ENCODE measurements at regions not wholly inside any gene's neighbourhood (a gene's known extent, or its start where the extent isn't known, plus 50 kb on each side); places are given as distances from the start of the nearest gene placed in this dataset.
"Not testable (repeated sequence)": the region's sequence is repeated elsewhere in the genome, so short reads cannot be mapped to it uniquely, and the experiment has no call there.

DNA sequence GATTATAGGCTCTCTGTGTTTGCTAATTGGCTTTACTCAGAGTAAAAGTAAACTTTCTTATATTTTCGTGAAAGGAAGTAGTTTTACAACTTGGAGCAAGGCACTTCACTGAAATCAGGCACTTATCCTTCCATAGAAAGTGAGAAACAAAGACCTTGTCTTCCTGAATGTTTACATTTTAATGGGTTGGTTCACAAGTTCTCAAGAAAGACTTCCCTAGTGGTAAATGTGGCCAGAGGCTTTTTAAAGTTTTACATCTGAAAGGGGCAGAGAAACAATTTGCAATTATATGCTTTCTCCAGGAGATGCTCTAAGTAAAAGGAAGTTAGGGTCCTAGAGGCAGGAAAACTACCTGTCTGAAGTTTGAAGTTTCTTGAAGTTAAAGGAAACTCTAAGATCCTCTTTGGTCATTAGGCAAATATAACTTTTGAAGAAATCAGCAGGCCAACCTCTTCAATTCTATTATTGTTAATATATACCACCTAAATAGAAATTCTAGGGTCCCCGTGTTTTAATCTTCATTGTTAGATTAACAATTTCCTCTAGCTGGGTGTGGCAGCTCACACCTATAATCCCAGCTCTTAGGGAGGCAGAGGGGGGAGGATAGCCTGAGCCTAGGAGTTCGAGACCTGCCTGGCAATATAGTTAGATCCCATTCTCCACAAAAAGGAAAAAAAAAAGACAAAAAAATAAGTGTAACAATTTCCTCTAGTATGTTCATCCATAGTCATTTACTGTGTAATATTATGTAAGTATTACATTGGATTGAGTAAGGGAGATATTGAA lies 644.9 kb upstream of the FOXG1 start:
- DNase-seq (ENCODE audit: low read depth): no peak

DNA sequence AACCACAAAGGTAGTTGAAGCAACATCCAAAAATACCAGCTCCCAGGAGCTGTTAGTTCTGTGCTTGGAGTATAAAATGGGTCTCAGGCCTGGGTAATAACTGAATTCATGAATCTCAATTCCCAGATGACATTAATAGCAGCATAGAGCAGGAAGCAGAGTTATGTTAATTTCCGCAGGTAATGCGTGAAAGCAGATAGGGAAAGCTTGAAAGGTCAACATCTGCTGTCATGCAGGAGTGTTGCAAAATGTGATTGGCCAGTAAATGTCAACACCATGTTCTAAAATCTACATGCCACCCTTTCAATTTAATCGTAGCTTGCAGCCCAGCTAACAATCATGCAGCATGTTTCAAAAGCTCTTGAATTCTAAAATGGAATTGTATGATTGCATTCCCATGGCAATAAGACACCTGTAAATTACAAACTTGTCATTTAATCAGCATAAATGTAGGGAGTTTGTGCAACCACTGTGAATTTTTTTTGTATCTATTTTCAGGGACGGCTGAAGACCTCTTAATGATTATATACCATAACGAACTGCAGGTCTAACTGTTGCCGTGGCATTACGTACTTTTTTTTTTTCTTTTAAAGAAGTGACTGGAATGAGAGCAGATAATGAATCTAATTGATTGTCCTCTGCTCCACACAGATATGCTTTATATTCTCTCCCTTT lies 635.8 kb upstream of the FOXG1 start:
- DNase-seq (ENCODE audit: low read depth): no peak

DNA sequence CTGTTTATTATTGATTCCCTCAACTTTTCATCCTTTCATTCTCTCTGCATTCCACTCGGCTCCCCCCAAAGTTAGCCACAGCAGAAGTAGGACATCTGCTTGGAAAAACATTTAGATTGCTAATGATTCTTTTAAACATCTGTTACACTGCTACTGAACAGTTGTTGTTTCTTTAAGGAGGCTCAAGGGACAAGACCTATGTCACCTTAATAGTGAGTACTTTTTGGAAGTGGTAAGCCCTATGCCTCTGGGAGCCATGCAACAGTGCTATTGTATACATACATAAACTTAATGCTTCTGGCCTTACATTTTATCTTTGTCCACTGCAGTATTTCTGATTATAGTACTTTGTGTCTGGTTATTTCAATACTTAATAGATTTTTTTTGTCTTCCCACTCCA lies 628.2 kb upstream of the FOXG1 start:
- no peak for DNase-seq (ENCODE audit: low read depth)

DNA sequence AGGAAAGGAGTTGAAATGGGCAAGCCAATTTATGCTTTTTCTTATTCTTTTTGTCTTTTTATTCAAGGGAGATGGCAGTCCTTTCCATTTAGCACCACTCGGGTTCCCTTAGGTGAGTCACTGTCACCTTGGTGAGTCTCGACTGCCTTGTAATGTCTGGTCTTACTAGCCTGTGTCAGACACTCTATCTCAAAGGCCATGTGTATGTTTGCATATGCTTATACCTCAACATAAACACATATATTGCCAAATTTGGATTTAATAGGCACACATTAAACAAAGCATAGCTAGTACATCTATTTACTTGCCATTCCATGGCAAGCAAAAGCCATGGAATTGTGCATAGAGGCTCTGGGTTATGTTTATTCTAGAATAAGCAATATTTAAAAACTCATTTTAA lies 624.9 kb upstream of the FOXG1 start:
- no peak for DNase-seq (ENCODE audit: low read depth)

DNA sequence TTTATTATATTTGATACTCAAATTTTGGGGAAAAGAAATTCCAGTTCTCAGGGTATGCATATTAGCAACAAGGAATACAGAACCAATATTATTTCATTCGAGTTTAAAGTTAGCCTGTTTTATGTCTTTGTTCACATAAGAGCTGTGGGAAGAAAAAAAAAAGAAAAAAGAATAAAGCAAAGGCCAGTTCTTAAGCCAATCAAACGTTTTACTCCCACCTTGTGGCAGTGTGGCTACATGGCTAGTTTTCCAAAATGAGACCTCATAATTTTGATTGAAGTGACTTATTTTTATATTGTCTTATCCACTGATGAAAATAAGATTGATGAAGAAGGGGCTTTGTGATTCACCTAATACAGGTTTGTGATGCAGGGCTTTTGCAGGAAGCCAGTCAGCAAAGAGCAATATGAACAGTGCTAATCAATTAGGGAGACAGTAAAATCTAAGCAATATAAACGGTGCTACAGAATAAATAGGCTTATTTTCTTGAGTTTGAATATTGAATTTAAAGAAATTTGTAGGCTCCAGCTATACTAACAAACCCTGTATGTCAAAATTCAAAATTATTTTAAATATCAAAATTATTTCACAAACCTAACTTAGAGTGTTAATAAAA lies 624.1 kb upstream of the FOXG1 start:
- DNase-seq (ENCODE audit: low read depth): no peak

DNA sequence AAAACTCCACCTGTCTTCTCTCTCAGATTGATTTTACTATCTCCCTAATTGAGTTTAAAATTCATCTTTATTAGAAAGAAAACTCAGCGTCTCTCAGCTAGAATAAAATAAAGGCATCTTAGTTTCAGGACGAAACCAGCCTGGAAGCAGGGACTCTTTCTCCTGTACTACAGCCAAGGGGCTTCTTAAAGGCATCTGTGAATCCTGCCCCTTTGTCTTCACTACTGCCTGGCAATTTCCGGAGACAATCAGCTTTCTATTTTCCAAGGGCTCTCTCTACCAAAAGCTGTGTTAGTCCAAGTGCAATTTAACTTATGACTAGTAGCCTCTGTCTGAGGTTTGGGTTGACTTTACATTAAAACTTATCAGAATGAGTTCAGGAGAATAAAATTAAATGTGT lies 623.3 kb upstream of the FOXG1 start:
- no peak for DNase-seq (ENCODE audit: low read depth)

DNA sequence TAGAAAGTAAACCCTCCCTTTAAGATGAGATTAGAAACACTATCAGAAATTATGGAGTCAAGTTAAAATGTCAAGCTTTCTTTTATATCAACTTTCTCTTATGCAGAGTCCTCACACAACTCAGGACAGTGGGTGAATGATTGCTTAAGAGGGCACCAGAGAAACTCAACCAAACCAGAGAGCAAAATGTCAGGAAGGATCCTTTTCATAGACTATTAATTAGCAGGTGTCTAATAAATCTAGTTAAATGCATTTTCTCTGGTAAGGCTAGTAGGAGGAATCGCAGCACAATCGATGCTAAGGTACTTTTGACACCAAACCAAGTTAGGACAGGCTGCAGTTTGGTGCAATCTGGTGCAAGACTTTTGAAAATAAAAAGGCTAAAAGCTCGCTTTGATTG lies 614.7 kb upstream of the FOXG1 start:
- no peak for DNase-seq (ENCODE audit: low read depth)

DNA sequence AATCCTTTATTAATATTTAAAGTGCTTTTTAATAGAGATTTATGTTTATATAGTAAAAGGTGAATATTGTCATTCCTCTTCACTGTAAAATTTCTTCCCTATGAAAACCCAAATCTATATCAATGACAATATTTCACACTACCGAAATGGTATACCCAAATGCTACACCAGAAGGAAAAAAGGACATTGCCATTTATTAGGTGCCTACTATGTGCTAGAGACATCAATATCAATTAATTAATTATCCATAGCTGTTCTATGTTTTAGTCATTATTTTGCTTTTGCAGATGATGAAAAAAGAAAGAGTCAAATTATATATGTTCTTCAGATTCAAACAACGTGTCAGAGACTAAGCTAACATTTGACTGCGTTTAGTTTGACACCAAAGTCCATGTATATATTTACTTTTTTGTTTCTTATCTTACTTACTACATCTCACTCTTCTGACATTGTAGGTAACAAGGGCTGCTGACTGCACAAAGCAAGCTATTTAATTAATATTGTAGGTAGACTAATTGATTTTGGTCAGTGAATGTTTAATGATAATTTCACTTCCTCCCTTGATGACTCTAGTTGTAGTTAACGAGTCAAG lies 614.0 kb upstream of the FOXG1 start:
- DNase-seq (ENCODE audit: low read depth): no peak

DNA sequence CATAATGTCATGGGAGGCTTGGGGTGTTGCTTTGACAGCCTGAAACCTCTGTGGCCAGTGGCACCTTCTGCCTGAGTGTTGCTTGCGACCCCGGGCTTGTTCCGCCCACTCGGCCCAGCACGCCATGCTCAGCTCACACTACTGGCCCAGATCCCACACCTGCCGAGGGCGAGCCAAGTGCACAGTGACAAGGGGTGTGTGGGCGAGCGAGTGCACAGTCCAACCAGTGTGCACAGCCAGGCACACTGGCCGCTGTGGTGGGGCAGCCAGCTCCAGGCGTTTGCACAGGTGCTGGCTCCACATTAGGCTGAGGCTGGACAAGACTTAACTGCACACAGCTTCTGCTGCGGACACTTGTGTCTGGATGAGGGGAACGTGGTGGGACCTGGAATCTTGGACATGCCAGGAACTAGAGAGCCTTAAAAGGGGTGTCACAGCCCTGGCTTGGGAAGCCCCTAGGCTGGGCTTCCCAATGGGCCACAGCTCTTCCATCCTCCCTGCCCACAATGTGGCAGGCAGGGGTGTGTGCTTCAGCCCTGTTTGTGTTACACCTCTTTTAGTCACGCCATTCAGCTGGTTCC lies 609.2 kb upstream of the FOXG1 start:
- no peak for DNase-seq (ENCODE audit: low read depth)

DNA sequence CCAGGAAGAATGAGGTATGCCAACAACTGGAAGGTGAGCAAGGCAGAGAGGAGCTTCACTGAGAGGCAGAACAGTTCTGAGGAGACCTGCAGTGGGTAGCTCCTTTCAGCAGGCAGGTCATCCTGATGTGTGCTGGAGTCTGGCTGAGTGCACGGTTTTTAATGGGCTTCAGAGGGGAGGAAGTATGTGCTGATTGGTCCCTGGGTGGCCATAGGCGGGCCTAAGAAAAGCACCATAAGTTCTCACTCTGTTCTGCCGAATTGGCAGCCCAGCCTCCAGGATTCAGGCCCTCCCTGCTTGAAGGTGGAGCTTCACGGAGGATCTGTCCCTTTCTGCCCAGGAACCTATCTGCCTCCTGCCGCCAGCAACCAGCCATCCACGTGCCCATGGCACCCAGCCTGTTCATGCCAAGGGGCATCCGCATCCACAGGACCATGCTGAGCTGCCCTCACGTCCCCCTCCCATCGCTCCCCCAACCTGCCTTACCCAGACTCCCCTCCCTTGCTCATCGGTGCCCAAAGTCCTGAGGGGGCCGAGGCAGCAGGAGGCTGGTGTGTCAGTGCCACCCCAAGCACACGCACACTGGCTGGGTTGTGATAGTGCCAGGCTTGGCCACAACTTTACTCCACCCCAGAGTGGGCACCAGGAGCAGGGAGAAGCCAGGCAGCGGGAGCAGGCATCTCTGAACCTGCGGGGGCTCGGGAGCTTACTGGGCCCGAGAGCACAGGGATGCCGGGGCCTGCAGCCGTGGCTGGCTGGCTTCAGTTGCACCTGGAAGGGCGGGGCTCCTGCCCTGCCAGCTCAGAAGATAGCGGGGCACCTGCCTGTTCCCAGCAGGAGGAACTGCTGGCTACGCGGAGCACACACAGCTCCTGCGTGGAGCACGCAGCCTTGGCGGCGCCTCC lies 608.4 kb upstream of the FOXG1 start:
- DNase-seq (ENCODE audit: low read depth): no peak

DNA sequence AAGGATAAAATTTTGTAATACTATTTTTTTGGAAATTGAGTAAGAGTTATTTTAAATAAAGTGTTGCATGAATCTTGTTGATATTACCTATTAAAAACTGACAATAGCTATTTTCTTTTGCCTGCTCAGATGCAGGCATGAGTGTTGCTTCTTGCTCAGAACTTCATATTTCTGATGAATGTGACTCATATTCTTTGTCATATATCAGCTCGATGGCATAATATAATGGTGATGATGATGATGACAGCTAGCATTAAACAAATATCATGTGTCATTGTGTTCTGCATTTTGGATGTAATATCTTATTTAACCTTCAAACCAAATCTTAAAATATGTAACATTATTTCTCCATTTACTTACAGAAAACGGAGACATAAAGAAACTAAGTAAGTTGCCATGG lies 605.5 kb upstream of the FOXG1 start:
- DNase-seq (ENCODE audit: low read depth): no peak

DNA sequence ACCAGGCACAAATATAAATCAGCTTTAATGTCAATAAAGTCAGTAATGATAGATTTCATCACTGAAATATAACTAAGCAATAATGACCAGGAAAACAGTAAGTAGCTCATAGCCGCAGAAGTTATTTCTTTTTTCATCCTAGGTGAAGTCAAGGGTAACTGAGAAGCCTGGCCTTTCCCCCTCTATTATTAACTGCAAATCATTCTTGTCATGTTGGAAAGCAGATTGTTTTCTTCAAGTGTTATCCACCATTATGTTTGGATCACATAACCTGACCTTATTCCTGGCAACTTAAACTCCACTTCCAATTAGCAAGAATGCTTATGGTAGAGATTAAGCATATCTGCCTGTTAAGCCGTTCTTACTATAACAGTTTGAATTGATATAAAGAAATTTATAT lies 603.4 kb upstream of the FOXG1 start:
- no peak for DNase-seq (ENCODE audit: low read depth)

DNA sequence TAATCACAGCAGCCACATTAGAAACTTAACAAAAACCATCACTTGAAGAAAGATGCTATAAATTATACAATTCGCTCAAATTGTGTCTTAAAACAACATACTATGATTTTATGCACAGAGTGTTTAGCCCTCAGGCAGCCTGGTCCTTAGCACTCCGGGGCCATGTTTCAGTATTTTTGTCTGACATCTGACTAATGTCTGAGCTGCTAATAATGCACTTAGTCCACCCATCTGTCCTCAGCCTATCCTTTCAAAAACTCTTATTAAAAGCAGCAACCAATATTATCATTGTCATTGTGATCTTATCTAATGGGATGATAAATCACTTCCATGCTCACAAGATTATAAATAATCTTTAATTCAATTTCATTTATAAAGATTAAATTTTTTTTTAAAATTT lies 602.7 kb upstream of the FOXG1 start:
- no peak for DNase-seq (ENCODE audit: low read depth)

DNA sequence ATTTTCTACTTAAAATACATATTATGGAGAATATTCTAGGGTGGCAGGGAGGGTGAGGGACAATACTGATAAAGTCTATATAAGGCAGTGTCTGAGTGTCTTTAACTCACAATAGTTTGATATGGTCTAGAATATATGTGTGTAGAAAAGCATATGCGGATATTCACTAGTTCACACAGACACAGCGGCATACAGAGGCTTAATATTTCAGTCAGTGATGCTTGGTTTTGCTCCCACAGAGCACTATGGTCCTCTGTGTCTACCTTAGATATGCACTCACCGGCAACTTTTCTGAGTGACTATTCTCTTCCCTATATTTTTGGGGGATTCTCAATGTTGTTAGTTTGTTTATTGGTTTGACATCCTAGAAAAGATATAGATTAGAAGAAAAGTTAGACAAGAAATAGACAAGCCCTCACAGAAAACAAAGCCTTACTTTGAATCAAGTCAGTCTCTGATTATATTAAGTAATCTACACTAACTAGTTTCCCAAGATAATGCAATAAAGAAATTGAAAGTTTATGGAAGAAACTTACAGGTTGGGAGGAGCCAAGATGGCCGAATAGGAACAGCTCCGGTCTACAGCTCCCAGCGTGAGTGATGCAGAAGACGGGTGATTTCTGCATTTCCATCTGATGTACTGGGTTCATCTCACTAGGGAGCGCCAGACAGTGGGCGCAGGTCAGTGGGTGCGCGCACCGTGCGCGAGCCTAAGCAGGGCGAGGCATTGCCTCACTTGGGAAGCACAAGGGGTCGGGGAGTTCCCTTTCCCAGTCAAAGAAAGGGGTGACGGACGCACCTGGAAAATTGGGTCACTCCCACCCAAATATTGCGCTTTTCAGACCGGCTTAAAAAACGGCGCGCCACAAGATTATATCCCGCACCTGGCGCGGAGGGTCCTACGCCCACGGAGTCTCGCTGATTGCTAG lies 578.4 kb upstream of the FOXG1 start:
- not testable (repeated sequence) for DNase-seq (ENCODE audit: low read depth)

DNA sequence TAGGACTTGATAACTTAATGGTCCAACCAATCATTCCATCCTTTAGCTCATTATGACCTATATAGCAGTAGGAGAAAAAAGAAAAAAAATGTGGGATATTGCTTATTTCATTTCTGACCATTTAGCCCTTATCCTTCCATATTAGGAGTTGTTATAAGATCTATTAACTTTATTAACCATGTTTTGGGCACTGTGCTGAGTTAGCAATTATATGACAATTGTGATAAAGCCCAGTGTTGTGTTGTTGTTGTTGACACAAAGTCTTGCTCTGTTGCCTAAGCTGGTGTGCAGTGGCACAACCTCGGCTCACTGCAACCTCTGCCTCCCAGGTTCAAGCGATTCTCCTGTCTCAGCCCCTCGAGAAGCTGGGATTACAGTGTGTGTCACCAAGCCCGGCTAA lies 569.7 kb upstream of the FOXG1 start:
- DNase-seq (ENCODE audit: low read depth): no peak

DNA sequence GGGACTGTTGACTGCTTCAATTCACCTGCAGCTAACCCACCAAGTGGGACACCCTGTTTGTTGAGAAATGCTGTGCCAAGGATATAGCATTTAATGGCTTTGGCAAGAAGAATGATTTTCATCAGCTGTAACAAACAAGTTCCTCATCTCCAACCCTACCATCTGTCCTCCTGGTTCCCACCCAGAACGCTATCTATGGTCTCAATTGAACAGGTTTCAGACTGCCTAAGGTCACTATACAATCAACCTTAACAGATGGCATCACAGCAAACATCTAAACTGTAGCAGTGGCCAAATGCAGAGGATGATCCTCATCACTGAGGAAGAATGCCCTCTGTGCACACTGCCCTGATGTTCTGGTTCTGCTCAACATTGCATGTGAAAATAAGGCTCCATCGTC lies 546.2 kb upstream of the FOXG1 start:
- DNase-seq (ENCODE audit: low read depth): no peak

DNA sequence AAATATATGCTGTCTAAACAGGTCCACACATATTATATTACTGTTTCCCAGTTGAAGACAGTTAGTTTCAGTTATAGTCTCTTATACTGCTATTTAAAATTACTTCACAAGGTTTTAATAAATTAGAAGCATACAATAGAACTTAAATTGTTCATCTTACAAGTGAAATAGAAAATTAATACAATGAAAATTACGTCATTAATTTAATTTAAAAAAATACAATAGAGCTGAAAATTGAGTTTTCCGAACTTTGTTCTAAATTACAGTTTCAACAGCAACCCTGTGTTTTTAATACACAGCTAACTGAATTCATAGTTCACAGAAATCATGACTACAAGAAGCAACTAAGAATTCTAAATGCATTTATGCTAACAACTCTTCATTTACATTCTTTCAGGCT lies 525.7 kb upstream of the FOXG1 start:
- no peak for DNase-seq (ENCODE audit: low read depth)

DNA sequence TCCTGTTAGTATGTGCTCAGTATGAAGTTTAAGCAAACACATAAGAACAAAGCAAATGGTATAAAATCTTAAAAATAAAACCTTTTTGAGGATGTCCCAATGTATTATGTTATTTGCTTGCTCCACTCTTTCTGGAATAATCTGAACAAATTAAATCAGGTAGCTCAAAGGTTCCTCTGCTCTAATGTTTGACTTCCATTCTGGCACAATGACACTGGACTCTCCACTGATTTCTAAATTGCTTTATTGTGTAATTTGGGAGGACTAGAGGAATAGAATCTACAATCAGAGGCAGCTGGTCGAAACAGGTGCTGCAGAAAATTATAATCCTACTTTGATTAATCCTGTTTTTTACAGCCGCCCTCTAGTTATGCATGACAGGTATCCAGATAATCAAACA lies 523.7 kb upstream of the FOXG1 start:
- no peak for DNase-seq (ENCODE audit: low read depth)

DNA sequence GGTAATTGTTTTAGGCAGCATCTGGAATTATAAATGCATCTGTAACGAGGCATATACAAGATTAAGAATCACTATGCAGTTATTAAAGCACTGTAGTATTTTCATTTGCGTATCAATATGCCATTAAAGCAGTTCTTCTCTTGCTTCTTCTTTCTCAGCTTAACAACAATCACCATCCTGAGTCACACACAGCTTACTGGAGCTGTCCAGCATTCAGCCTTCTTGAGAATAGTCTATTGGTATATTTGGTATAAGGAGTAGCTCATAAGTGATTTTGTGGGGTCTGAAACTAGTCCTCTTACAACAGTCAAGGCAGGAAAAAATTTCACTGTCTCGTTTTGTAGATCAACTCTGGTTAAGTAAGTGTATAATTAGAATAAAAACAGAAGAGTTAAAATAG lies 523.0 kb upstream of the FOXG1 start:
- no peak for DNase-seq (ENCODE audit: low read depth)

DNA sequence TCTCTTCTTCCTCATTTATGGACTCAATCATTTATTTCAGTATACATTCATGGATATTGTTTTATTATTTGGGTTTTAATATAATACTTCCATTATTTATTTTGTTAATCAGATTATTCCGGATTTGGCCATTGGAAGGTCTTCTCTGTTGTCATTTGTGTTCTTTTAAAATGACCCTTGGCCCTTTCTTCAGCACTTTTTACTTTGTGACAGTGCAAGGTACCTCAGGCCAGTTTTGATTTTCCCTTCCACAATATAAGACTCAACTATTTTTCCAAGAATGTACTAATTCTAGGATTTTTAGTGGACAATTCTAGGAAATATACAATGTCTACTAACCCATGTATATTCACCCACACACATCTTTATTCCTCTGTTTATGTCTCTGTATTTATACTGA lies 521.4 kb upstream of the FOXG1 start:
- no peak for DNase-seq (ENCODE audit: low read depth)

DNA sequence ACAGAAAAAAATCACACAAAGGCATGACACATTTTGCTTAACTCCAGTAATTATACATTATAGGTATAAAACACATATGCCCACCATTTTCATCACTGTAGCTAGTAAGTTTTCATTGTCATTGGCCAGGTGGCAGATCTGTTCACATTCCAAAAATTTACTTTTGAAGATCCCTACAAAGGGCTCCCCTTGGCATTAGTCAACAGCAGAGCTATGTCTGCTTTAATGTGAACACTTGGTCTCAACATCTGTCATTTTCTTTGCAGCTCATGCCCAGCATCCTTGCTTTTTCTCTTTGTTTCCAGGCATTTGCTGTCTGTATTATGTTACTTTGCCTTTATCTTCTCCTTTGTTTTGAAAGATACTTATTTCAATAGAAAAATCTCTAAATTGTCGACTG lies 519.1 kb upstream of the FOXG1 start:
- DNase-seq (ENCODE audit: low read depth): no peak
